Endothelial cell (in vitro differentiated cells): ENCODE measurements at regions not wholly inside any gene's neighbourhood (a gene's known extent, or its start where the extent isn't known, plus 50 kb on each side); places are given as distances from the start of the nearest gene placed in this dataset.
"Not testable (repeated sequence)": the region's sequence is repeated elsewhere in the genome, so short reads cannot be mapped to it uniquely, and the experiment has no call there.

Source experiments
- DNase-seq: peaks from one replicate; pipeline ENCODE4 v3.0.0; 2021; ENCODE audit warnings: low spot score
- H3K27ac Mint-ChIP-seq: one replicate; pipeline ENCODE4 v1.8.0; 2021; ENCODE audit warnings: mixed read lengths, inconsistent platforms; ENCODE audit not compliant: unreplicated experiment
- H3K27me3 Mint-ChIP-seq: one replicate; pipeline ENCODE4 v1.8.0; 2021; ENCODE audit warnings: mild to moderate bottlenecking, moderate library complexity, mixed read lengths, inconsistent platforms; ENCODE audit not compliant: unreplicated experiment
- H3K36me3 Mint-ChIP-seq: one replicate; pipeline ENCODE4 v1.8.0; 2021; ENCODE audit warnings: mild to moderate bottlenecking, low read depth, mixed read lengths, inconsistent platforms; ENCODE audit not compliant: unreplicated experiment
- H3K4me1 Mint-ChIP-seq: one replicate; pipeline ENCODE4 v1.8.0; 2021; ENCODE audit warnings: mild to moderate bottlenecking, mixed read lengths, inconsistent platforms; ENCODE audit not compliant: unreplicated experiment
- H3K4me3 Mint-ChIP-seq: one replicate; pipeline ENCODE4 v1.8.0; 2021; ENCODE audit warnings: mild to moderate bottlenecking, mixed read lengths, inconsistent platforms; ENCODE audit not compliant: unreplicated experiment
- H3K9me3 Mint-ChIP-seq: one replicate; pipeline ENCODE4 v1.8.0; 2021; ENCODE audit warnings: mixed read lengths, inconsistent platforms; ENCODE audit not compliant: unreplicated experiment
- TF ChIP-seq, protein P1 (sequence below): fragments of 200-600 bp; sonication (generic); IDR thresholded peaks from one replicate; pipeline ENCODE4 v1.5.0; 2021; ENCODE audit warnings: antibody characterized with exemption; ENCODE audit not compliant: unreplicated experiment

DNA sequence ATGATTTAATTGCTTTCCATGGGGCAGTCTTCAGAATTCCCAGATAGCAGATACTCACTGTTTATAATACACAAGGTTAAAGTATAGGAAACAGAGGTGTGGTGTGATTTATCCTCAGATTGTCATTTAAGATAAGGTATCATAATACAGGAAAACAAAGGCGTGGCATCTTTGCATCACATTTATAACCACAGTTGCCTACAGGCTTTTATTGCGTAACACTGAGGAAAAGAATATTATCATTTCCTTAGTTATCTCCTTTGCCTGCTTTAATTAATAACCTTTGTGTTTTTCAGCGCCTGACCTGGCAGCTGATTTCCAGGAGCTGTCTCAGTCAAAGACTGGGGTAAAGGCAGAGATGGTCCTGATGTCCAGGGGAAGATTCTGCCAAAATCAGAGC, 68.8 kb downstream of the SSX7 start:
- no peak for DNase-seq
- Mint-ChIP-seq H3K27ac (no peak overlapping the region), H3K27me3 (peaks cover 2% of the 10 kb centered on the region), H3K9me3 (no peaks in the 10 kb centered on the region), H3K4me1 (no peaks in the 10 kb centered on the region), H3K4me3 (no peak overlapping the region), H3K36me3 (no peaks in the 10 kb centered on the region)
- TF ChIP-seq, protein P1, sequence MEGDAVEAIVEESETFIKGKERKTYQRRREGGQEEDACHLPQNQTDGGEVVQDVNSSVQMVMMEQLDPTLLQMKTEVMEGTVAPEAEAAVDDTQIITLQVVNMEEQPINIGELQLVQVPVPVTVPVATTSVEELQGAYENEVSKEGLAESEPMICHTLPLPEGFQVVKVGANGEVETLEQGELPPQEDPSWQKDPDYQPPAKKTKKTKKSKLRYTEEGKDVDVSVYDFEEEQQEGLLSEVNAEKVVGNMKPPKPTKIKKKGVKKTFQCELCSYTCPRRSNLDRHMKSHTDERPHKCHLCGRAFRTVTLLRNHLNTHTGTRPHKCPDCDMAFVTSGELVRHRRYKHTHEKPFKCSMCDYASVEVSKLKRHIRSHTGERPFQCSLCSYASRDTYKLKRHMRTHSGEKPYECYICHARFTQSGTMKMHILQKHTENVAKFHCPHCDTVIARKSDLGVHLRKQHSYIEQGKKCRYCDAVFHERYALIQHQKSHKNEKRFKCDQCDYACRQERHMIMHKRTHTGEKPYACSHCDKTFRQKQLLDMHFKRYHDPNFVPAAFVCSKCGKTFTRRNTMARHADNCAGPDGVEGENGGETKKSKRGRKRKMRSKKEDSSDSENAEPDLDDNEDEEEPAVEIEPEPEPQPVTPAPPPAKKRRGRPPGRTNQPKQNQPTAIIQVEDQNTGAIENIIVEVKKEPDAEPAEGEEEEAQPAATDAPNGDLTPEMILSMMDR: no peak

DNA sequence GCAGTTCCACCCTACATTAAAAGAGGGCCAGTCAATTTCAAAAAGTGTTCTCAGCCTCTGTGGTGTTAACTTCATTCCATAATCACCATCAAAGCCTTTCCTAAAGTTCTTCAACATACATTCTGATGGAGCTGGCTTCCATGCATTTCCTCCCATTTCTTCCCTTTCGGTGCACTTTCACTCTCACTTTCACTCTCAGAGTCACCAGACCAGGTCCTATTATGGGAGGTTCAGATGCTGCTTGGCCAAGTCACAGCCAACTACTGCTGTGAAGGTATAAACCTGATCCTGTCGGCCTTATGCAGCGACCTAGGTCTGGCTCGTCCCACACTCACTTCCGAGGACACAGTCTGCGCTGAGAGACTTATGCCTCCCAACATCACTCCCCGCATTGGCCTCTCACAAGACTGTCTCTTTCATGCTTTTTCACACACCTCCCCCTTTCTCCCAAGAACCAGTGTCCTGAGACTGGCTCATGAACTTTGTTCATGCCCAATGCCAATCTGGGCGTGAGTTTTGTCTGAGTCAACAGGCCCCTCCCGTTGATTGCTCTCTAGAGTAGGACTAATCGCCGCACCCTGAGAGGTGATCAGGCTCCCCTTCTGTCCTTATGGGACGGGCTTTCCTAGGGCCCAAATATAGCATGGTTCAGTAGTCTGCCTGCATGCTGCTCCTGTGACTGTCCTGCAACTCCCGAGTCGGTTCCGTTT, 60.8 kb upstream of the XAGE1B start:
- H3K27ac Mint-ChIP-seq: no peak overlapping the region
- no peaks in the 10 kb centered on the region for H3K27me3 Mint-ChIP-seq
- H3K4me1 Mint-ChIP-seq: peaks cover 12% of the 10 kb centered on the region
- TF ChIP-seq, protein P1: no peak
- no peaks in the 10 kb centered on the region for H3K36me3 Mint-ChIP-seq
- H3K4me3 Mint-ChIP-seq: no peak overlapping the region
- DNase-seq: no peak
- no peaks in the 10 kb centered on the region for H3K9me3 Mint-ChIP-seq

- Mint-ChIP-seq H3K4me3 (no peak overlapping the region), H3K4me1 (peaks cover 14% of the 10 kb centered on the region), H3K36me3 (no peaks in the 10 kb centered on the region), H3K9me3 (no peaks in the 10 kb centered on the region), H3K27me3 (no peaks in the 10 kb centered on the region), H3K27ac (no peak overlapping the region)
- DNase-seq: no peak
- TF ChIP-seq, protein P1: no peak
Observed at GRCh38 chrX:52576946-52577345, 60.1 kb upstream of the XAGE1B start.

- no peak for DNase-seq
- Mint-ChIP-seq H3K27me3 (no peaks in the 10 kb centered on the region), H3K4me3 (no peak overlapping the region), H3K9me3 (no peaks in the 10 kb centered on the region), H3K4me1 (peaks cover 14% of the 10 kb centered on the region), H3K36me3 (no peaks in the 10 kb centered on the region), H3K27ac (no peak overlapping the region)
- TF ChIP-seq, protein P1: no peak
Observed at GRCh38 chrX:52576474-52576873, 59.6 kb upstream of the XAGE1B start.

GRCh38 chrX:52574416-52575275, 57.8 kb upstream of the XAGE1B start:
- no peak overlapping the region for H3K4me3 Mint-ChIP-seq
- H3K36me3 Mint-ChIP-seq: no peaks in the 10 kb centered on the region
- peaks cover 14% of the 10 kb centered on the region for H3K4me1 Mint-ChIP-seq
- no peaks in the 10 kb centered on the region for H3K27me3 Mint-ChIP-seq
- H3K9me3 Mint-ChIP-seq: no peaks in the 10 kb centered on the region
- H3K27ac Mint-ChIP-seq: no peak overlapping the region
- peak; percentile 27 for DNase-seq
- TF ChIP-seq, protein P1: peak; percentile 67

DNA sequence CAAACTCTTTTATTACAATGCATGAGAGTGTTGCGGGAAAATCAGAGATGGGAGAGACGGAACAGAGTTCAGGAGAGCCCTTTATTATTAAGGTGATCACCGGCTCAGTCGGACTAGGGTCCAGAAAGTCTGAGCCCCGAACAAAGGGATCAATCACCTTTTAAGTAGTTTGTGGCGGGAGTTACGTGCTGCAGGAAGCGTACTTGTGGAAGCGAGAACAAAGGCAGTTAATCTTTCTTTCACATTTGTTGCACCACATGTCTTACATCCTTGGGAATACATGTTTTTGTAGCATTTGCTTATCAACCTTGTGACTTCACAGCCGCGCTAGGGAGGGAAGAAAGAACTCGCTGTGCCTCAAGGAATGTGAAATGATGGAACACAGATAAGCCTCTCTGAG, 51.3 kb upstream of the XAGE1B start:
- not testable (repeated sequence) for H3K9me3 Mint-ChIP-seq

More for the DNA sequence above, 51.3 kb upstream of the XAGE1B start:
- H3K4me1 Mint-ChIP-seq, DNase-seq, H3K4me3 Mint-ChIP-seq, H3K27me3 Mint-ChIP-seq, H3K36me3 Mint-ChIP-seq: not testable (repeated sequence)
- H3K27ac Mint-ChIP-seq: peak overlapping the region; percentile 45
